ENCODE measurements at regions not wholly inside any gene's neighbourhood (a gene's known extent, or its start where the extent isn't known, plus 50 kb on each side); places are given as distances from the start of the nearest gene placed in this dataset.
"Not testable (repeated sequence)": the region's sequence is repeated elsewhere in the genome, so short reads cannot be mapped to it uniquely, and the experiment has no call there.

DNA sequence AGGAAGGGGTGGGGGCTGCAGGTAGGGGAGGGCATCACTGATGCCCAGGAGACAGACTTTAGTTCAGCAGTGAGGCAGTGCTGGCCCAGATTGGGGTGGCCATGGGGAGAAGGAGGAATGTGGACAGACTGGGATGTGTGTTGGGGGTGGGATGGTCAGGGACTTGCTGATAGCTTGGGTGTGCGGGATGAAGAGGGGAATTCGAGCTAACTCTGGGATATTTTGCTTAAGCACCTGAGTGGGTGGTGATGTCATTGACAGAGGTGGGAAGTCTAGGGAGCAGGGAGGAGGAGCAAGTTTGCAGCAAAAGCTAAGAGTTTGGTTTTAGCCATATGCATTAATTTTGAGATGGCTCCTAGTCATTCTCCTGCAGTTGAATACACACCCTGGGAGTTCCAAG, 207.5 kb downstream of the RPLP1 start:
- no peak for DNase-seq

GRCh38 chr15:69660658-69661405, 208.2 kb downstream of the RPLP1 start:
- no peak for DNase-seq

- no peak for DNase-seq
Observed at GRCh38 chr15:69661446-69661845, 208.8 kb downstream of the RPLP1 start.

GRCh38 chr15:69661871-69662644, 209.4 kb downstream of the RPLP1 start:
- no peak for DNase-seq

GRCh38 chr15:69662645-69663000, 210.0 kb downstream of the RPLP1 start:
- DNase-seq: no peak

GRCh38 chr15:69663441-69663840, 210.8 kb downstream of the RPLP1 start:
- DNase-seq: no peak

GRCh38 chr15:69663982-69664381, 211.4 kb downstream of the RPLP1 start:
- no peak for DNase-seq

DNA sequence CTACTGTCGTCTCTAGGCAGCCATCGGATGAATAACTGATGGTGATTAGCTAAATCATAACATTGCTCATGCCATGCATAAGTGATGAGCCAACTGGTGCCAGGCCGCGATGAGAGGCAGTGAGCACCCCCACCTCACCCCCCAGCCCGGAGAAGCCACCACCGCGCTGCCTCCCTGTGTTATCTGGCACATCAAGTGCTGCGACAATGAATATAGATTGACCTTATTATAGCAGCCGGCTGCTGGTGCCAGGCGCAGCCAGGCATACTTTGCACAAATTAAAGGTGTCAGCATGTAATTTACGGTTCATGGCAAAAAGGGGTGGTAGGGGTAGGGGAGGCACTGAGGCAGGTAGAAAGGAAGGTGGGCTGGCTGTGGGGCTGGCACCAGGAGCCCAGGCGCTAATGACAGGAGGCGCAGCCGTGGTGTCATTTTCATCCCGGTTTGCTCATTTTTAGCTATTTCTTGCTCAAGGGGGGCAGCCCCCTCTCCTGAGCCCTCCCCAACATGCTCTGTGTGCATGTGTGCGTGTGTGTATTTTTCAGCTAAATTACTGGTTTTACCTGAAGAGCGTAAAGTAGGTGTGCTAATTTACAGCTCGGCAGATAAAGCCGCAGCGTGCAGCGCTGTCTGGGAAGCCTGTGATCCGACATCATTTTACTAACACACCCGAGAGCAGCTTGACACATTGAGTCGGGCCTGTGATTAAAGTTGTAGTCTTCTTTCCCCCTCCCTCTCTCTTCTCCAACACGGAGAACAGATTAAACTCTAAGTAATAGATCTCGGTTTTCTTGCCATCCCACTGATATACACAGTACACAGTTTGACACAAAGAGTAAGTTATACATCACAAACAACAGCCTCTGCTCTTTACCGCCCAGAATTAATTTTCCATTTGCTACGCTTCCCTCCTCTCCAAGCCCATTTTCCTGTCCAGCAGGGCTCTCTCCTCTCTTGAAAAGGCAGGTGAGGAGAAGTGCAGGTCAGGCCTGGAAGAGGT, 212.3 kb downstream of the RPLP1 start:
- no peak for DNase-seq

- peak; percentile 79 for DNase-seq
Observed at GRCh38 chr15:69665641-69666111, 213.1 kb downstream of the RPLP1 start.

DNA sequence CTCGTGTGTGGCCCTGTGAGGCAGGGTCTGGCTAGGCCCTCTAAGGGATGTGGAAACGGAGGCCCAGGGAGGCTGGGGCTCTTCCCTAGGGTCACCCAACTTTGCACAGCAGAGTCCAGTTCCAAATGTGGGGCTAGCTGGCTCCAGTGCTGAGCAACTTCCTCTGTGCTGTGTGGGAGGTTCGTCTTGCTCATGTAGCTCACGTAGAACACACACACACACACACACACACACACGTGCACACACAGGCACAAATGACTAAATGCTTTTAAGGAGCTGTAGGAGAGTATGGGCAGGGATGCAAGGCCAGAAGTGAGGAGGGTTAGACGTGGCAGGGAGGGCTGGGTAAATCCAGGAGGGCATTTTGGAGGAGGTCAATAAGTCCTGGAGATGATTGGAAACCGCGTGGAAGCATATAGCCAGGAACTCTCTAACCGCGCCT, 213.8 kb downstream of the RPLP1 start:
- DNase-seq: no peak

DNA sequence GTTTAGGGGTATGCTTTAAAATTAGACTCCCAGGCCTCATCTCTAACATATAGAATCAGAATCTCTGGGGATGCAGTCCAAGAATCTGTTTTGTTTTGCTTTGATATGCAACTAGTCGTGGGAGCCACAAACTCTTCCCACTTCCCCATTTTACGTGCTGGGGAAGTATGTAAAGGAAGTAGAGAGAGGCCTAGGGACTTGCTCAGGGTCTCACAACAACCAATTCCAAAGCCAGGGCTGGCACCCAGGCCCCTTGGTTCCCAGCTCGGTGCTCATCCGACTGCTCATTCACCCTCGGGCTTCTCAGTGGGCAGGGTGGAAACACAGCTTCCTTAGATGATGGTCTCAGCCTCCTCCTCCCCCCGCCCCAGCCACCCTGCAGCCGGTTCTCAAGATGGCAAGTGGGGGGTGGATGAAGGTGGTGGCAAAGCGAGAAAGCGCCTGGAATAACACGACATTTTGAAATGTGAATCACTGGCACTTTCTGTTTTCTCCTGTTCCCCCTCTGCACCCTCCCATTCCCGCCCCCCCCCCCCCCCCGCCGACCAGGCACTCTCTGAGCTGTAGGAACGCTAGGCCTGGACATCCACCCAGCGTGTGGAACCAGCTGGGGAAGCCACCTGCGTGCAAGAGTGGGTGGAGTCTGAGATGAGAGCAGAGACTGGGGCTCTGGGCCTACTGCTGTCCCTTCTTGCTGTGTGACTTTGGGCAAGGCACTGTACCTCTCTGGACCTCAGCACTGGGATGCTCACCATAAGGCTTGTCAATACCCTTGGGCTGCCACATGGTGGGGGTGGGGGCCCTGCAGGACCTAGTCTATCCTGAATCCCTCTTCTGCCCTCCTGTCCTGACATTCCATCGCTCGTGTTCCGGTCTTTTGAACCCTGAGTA, 214.5 kb downstream of the RPLP1 start:
- DNase-seq: no peak

DNA sequence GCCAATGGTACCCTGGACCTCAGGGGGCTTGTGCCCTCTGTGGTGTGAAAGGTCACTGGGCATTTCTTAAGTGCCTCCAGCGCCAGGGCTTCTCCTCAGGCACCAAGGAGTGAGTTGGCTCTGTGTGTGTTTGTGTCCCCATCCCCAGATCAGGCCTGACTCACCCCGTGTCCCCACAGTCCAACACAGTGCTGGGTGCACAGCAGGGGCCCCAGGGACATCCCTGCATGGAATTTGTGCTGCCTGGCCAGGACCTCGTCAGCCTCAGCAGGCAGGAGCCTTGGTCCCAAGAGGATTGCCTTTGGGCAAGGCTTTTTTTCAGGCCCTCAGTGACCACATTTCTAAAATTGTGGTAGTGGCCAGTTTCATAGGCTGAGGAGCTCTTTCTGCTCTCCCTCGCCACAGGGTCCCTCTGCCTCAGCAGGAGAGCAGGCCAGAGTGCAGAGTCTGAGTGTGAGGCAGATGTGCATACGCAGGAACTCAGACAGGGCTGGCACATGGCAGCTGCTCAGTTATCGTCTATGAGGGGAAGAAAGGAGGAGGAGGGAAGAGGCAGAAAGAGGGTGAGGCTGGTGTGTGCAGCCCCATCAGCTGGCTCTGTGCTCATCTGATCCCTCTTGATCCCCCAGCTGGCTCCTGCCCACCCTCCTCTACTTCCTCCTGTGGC, 215.6 kb downstream of the RPLP1 start:
- no peak for DNase-seq

DNA sequence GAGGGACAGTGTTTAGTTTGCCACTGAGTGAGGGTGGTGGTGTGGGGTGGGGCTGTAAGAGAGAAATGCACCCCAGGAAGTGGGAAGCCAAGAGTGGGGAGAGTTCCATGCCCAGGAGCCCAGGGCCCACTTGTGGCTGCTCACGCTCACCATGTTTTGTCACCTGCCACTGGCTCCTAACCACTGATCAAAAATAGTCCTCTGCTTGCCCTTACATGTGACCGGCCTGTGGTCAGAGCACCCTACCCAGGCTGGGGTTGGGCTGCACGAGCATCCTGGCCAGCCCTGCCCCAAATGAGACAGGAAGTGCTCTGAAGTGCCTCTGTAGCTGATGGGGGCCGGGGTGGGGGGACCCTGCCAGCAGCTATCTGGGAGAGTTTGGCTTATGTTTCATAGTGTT, 216.3 kb downstream of the RPLP1 start:
- no peak for DNase-seq

DNA sequence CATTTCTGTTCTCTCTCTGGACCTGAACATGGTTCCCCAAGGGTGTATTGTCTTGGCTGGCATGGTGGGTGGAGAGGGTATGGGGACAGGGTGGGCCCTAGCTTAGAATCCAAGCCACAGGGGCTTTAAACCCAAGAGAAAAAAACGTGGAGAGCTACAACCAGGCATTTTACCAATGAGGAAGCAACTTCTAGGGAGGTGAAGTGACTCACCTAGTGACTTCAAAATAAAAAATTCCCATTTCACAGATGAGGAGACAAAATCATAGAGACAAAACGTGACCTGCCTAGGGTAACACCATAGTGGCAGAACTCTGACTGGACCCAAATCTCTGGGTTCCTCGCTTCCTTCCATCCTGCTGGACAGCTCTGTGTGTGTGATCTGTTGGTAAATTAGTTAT, 216.8 kb downstream of the RPLP1 start:
- no peak for DNase-seq

DNA sequence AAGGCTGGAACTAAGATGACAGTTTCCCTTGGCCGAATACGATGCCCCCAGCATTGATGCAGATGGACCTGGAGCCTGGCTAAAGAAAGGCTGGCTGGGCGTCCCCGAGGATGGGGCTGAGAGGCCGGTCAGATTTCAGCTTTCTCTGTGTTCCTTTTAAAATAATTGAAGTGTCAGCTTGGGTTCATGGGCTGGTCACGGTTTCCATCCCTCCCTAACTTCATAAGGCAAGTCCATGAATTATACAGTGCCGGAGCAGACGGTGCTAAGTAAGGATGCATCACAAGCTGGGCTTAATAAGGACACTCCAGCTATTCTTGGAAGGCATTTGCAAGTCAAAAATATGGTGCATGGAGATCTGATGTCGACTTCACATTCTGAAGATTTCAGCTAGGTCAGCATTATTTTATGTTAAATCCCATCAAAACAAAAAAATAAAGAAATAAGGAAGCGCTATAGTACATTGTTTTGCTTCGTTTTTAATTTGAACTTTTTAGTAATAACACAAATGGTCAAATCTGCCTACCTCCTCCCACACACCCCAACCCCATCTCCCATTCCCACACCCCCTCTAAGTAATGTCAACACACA, 220.8 kb downstream of the RPLP1 start:
- no peak for DNase-seq

GRCh38 chr15:69675731-69676130, 223.1 kb downstream of the RPLP1 start:
- peak; percentile 58 for DNase-seq

- no peak for DNase-seq
Observed at GRCh38 chr15:69677403-69677802, 224.8 kb downstream of the RPLP1 start.

GRCh38 chr15:69679623-69680228, 227.1 kb downstream of the RPLP1 start:
- no peak for DNase-seq

DNA sequence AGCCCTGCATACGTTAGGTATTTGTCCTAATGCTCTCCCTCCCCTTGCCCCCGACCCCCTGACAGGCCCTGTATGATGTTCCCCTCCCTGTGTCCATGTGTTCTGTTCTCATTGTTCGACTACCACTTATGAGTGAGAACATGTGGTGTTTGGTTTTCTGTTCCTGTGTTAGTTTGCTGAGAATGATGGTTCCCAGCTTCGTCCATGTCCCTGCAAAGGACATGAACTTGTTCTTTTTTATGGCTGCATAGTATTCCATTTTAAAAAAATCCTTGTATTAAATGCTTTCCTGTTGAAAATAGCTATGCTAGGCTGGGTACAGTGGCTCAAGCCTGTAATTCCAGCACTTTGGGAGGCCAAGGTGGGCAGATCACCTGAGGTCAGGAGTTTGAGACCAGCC, 232.2 kb downstream of the RPLP1 start:
- DNase-seq: not testable (repeated sequence)
